Aorta (tissue), 5 donors: ENCODE measurements at regions not wholly inside any gene's neighbourhood (a gene's known extent, or its start where the extent isn't known, plus 50 kb on each side); places are given as distances from the start of the nearest gene placed in this dataset.

Source experiments
- ATAC-seq: fragments of 200-7000 bp; cut with Tn5 transposase; one replicate; pipeline ENCODE4 v1.9.1; 2022; ENCODE audit warnings: moderate library complexity; ENCODE audit not compliant: low FRiP score
- DNase-seq, 2 donors: peaks; one replicate each; pipeline ENCODE4 v3.0.0-alpha.2; 2020
- H3K27ac ChIP-seq, 2 donors: one replicate each; pipeline ENCODE4 v1.5.1; 2013; ENCODE audit warnings: low read length in 2 of 2, mild to moderate bottlenecking in 2 of 2, moderate library complexity in 2 of 2, control low read depth in 1 of 2, inconsistent platforms in 1 of 2, low read depth in 1 of 2
- H3K27me3 ChIP-seq, 2 donors: one replicate each; pipeline ENCODE4 v1.6.1; 2013; ENCODE audit warnings: control low read depth in 1 of 2, low read length in 1 of 2, mild to moderate bottlenecking in 1 of 2, moderate library complexity in 1 of 2; ENCODE audit not compliant: insufficient read depth in 2 of 2, control insufficient read depth in 1 of 2
- H3K36me3 ChIP-seq, 2 donors: one replicate each; pipeline ENCODE4 v1.6.1; 2013; ENCODE audit warnings: control low read depth in 1 of 2, low read length in 1 of 2, mild to moderate bottlenecking in 1 of 2; ENCODE audit not compliant: insufficient read depth in 2 of 2, control insufficient read depth in 1 of 2
- H3K4me1 ChIP-seq, 2 donors: one replicate each; pipeline ENCODE4 v1.6.1; 2013; ENCODE audit warnings: low read length in 2 of 2, control low read depth in 1 of 2, mild to moderate bottlenecking in 1 of 2, moderate library complexity in 1 of 2; ENCODE audit not compliant: insufficient read depth in 2 of 2, control insufficient read depth in 1 of 2
- H3K4me3 ChIP-seq, 2 donors: one replicate each; pipeline ENCODE4 v1.5.1; 2013; ENCODE audit warnings: low read length in 2 of 2, control low read depth in 1 of 2, mild to moderate bottlenecking in 1 of 2
- H3K9me3 ChIP-seq: one replicate; pipeline ENCODE4 v1.6.1; 2013; ENCODE audit warnings: mild to moderate bottlenecking, low read length; ENCODE audit not compliant: control insufficient read depth
- WGBS, 2 donors: extraction: QIAGEN DNeasy Blood & Tissue Kit; methylation state at CpG; one replicate each; pipeline ENCODE4 v1.1.7; 2013; 5-methylcytosine and 5-hydroxymethylcytosine counted together
- intact Hi-C, 2 donors: fragments of 100-400 bp; cut with DNase I; formaldehyde crosslinking; loops; one replicate each; pipeline versions ENCODE4 v1.14.2 to v1.15.0; 2022
- donor health status: healthy with polysubstance abuse.
- donor health status: Bipolar disorder and iron deficiency.
- donor health status: DM: no; HTN: no; CAD: no.
- donor health status: DM: no; HTN: no; CAD: no.
- donor health status: DM: yes; HTN: yes; CAD: no.

GRCh38 chr18:57929922-57930321 lies 114.1 kb upstream of the NEDD4L start:
- Histone ChIP-seq H3K4me3 (no peak overlapping the region), H3K36me3 (no peaks in the 10 kb centered on the region), H3K9me3 (no peaks in the 10 kb centered on the region), H3K27me3 (peaks cover 0 to 1% of the 10 kb centered on the region in 2 donors), H3K4me1 (no peaks in the 10 kb centered on the region), H3K27ac (no peak overlapping the region)
- DNase-seq (no peak), ATAC-seq (no peak)
- intact Hi-C loops = no loop called here
- 77 to 79% methylated on average over 4 of the region's 4 CpGs for WGBS, 2 donors

- Histone ChIP-seq H3K36me3 (no peaks in the 10 kb centered on the region), H3K27me3 (peaks cover 0 to 1% of the 10 kb centered on the region in 2 donors), H3K9me3 (no peaks in the 10 kb centered on the region), H3K4me3 (no peak overlapping the region), H3K4me1 (no peaks in the 10 kb centered on the region), H3K27ac (no peak overlapping the region)
- intact Hi-C loops = no loop called here
- 80 to 85% methylated on average over 5 of the region's 5 CpGs for WGBS, 2 donors
- DNase-seq = no peak
- no peak for ATAC-seq
Measured at GRCh38 chr18:57928466-57928865, 115.6 kb upstream of the NEDD4L start.

DNA sequence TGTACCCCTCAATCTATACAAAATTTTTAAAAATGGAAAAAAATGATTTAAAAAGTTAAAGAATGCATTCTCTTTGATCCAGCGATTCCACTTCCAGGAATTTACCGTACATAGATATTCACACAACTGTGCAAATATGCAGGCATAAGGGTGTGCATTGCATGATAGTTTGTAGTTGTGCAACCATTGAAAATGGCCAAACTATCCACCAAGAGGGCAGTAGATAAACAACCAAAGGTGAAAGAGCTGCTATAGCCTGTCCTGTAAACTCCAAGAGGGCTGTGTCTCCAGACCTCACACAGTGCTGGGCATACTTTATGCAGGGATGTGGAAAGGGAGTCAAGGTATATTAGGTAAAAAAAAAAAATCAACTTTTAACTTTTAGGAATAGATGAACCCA lies 116.5 kb upstream of the NEDD4L start:
- intact Hi-C loops = no loop called here
- ATAC-seq = no peak

GRCh38 chr18:57925706-57926105 lies 118.3 kb upstream of the NEDD4L start:
- no peak for ATAC-seq
- DNase-seq = no peak
- Histone ChIP-seq H3K4me3 (no peak overlapping the region), H3K4me1 (no peaks in the 10 kb centered on the region), H3K27me3 (no peaks in the 10 kb centered on the region), H3K36me3 (no peaks in the 10 kb centered on the region), H3K27ac (no peak overlapping the region), H3K9me3 (no peaks in the 10 kb centered on the region)
- WGBS, 2 donors = 56 to 58% methylated on average over 1 of the region's 1 CpG
- intact Hi-C loops = no loop called here

More for the DNA sequence above, 116.5 kb upstream of the NEDD4L start:
- Histone ChIP-seq H3K27me3 (peaks cover 0 to 1% of the 10 kb centered on the region in 2 donors), H3K4me1 (no peaks in the 10 kb centered on the region), H3K36me3 (no peaks in the 10 kb centered on the region), H3K9me3 (no peaks in the 10 kb centered on the region), H3K4me3 (no peak overlapping the region), H3K27ac (no peak overlapping the region)
- WGBS, 2 donors = 87 to 91% methylated on average over 2 of the region's 2 CpGs
- DNase-seq = no peak

GRCh38 chr18:57923611-57924010 lies 120.4 kb upstream of the NEDD4L start:
- intact Hi-C loops = no loop called here
- H3K4me1 ChIP-seq = no peaks in the 10 kb centered on the region
- no peaks in the 10 kb centered on the region for H3K27me3 ChIP-seq
- no peak overlapping the region for H3K4me3 ChIP-seq
- H3K9me3 ChIP-seq = peaks cover 1% of the 10 kb centered on the region
- 68 to 72% methylated on average over 5 of the region's 5 CpGs for WGBS, 2 donors
- no peak overlapping the region for H3K27ac ChIP-seq
- DNase-seq (no peak), ATAC-seq (no peak)
- H3K36me3 ChIP-seq = no peaks in the 10 kb centered on the region

DNA sequence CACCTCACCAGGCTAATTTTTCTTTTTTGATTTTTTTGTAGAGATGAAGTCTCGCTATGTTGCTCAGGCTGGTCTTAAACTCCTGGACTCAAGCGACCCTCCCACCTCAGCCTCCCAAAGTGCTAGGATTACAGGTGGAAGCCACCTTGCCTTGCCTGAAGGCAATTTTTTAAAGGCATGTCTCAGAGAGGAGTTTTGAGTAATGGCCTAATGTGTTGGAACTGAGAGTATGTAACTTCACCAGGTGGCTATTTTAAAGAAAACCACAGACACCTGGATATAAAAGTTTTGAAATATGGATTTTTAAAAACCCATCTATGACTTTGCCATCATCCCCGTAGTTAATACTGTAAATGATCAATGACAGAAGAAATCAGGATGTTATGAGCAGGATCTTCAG lies 119.8 kb upstream of the ATP8B1 start:
- Histone ChIP-seq H3K27me3 (no peaks in the 10 kb centered on the region), H3K27ac (no peak overlapping the region), H3K4me3 (no peak overlapping the region), H3K36me3 (no peaks in the 10 kb centered on the region), H3K9me3 (peaks cover 4% of the 10 kb centered on the region), H3K4me1 (no peaks in the 10 kb centered on the region)
- no peak for ATAC-seq
- DNase-seq = no peak
- intact Hi-C loops = no loop called here
- WGBS, 2 donors = 93 to 95% methylated on average over 3 of the region's 3 CpGs

- intact Hi-C loops = no loop called here
- WGBS, 2 donors = 88 to 92% methylated on average over 4 of the region's 4 CpGs
- no peak for DNase-seq
- Histone ChIP-seq H3K27me3 (no peaks in the 10 kb centered on the region), H3K27ac (no peak overlapping the region), H3K4me3 (no peak overlapping the region), H3K9me3 (peaks cover 4% of the 10 kb centered on the region), H3K4me1 (no peaks in the 10 kb centered on the region), H3K36me3 (no peaks in the 10 kb centered on the region)
- no peak for ATAC-seq
Measured at GRCh38 chr18:57921708-57922107, 118.6 kb upstream of the ATP8B1 start.

- Histone ChIP-seq H3K27ac (no peak overlapping the region), H3K27me3 (no peaks in the 10 kb centered on the region), H3K4me1 (no peaks in the 10 kb centered on the region), H3K36me3 (no peaks in the 10 kb centered on the region), H3K9me3 (peaks cover 4% of the 10 kb centered on the region), H3K4me3 (no peak overlapping the region)
- DNase-seq (no peak), ATAC-seq (no peak)
- WGBS, 2 donors = 74 to 87% methylated on average over 1 of the region's 1 CpG
- intact Hi-C loops = no loop called here
Measured at GRCh38 chr18:57920036-57920435, 116.9 kb upstream of the ATP8B1 start.

DNA sequence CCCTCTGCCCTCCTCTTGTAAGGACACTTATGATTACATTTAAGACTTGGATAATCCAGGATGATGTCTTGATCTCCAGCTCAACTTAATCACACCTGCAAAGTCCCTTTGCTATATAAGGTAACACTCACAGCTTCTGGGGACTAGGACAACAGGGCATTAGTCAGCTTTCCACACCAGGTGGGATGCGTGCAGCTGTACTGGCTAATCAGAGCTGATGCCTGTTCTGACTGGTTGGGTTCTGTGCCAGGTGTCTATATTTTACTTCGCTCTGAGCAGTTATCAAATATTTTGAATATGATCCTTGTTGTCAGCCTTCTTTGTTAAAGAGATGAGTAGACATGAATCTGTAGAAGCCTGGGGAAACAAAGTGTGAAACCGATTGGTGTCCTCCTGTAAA lies 115.5 kb upstream of the ATP8B1 start:
- H3K4me1 ChIP-seq = no peaks in the 10 kb centered on the region
- H3K4me3 ChIP-seq = no peak overlapping the region
- ATAC-seq = no peak
- H3K27ac ChIP-seq = no peak overlapping the region
- intact Hi-C loops = no loop called here
- DNase-seq = no peak
- 86 to 88% methylated on average over 3 of the region's 3 CpGs for WGBS, 2 donors
- H3K27me3 ChIP-seq = no peaks in the 10 kb centered on the region
- no peaks in the 10 kb centered on the region for H3K36me3 ChIP-seq
- H3K9me3 ChIP-seq = peaks cover 4% of the 10 kb centered on the region
